GM12878 (cell line): ENCODE measurements at regions not wholly inside any gene's neighbourhood (a gene's known extent, or its start where the extent isn't known, plus 50 kb on each side); places are given as distances from the start of the nearest gene placed in this dataset.

ENCODE experiments used
- ATF2 ChIP-seq: IDR thresholded peaks from 2 replicates; pipeline ENCODE4 v1.6.1; 2012; ENCODE audit warnings: low read length, inconsistent platforms
- CBX3 ChIP-seq: fragments of 200-600 bp; sonication (generic); IDR thresholded peaks from 2 replicates; pipeline ENCODE4 v1.6.1; 2016; ENCODE audit warnings: low read depth, borderline replicate concordance
- EP300 ChIP-seq, 2 experiments: fragments of 150-350 bp in 1 of 2; IDR thresholded peaks; 2 replicates each; pipeline ENCODE4 v1.6.1; 2011 to 2012; ENCODE audit warnings: low read depth in 2 of 2, low read length in 2 of 2, borderline replicate concordance in 1 of 2, improper control_type of control experiment in 1 of 2, inconsistent platforms in 1 of 2; ENCODE audit not compliant: control insufficient read depth in 1 of 2
- GABPA ChIP-seq: IDR thresholded peaks from 2 replicates; pipeline ENCODE4 v1.6.1; 2014; ENCODE audit warnings: antibody characterized with exemption, low read depth, mild to moderate bottlenecking, inconsistent platforms
- HDAC6 ChIP-seq: fragments of 200-600 bp; sonication (generic); IDR thresholded peaks from one replicate; pipeline ENCODE4 v1.8.0; 2017; ENCODE audit warnings: antibody characterized with exemption; ENCODE audit not compliant: unreplicated experiment
- MTA3 ChIP-seq: IDR thresholded peaks from 2 replicates; pipeline ENCODE4 v1.6.1; 2012; ENCODE audit warnings: low read length, inconsistent platforms, borderline replicate concordance
- MXI1 ChIP-seq: fragments of 150-350 bp; IDR thresholded peaks from 2 replicates; pipeline ENCODE4 v1.6.1; 2011; ENCODE audit warnings: low read depth, mild to moderate bottlenecking, inconsistent platforms, low read length, improper control_type of control experiment
- POLR2A ChIP-seq: IDR thresholded peaks from 2 replicates; pipeline ENCODE4 v1.6.1; 2011; ENCODE audit warnings: low read depth, mild to moderate bottlenecking, low read length
- POLR2AphosphoS5 ChIP-seq: IDR thresholded peaks from 2 replicates; pipeline ENCODE4 v1.6.1; 2011; ENCODE audit warnings: mild to moderate bottlenecking, low read length, inconsistent platforms
- SRF ChIP-seq, 2 experiments: IDR thresholded peaks; 2 replicates each; pipeline ENCODE4 v1.6.1; 2011; ENCODE audit warnings: low read depth in 2 of 2, low read length in 2 of 2, mild to moderate bottlenecking in 1 of 2, moderate library complexity in 1 of 2
- SUZ12 ChIP-seq: fragments of 200-600 bp; sonication (generic); IDR thresholded peaks from one replicate; pipeline ENCODE4 v1.6.1; 2018; ENCODE audit warnings: antibody characterized with exemption, mild to moderate bottlenecking; ENCODE audit not compliant: unreplicated experiment
- USF2 ChIP-seq: IDR thresholded peaks from 2 replicates; pipeline ENCODE4 v1.6.1; 2011; ENCODE audit warnings: low read depth, low read length, improper control_type of control experiment, borderline replicate concordance
- ZNF274 ChIP-seq: IDR thresholded peaks from one replicate; pipeline ENCODE4 v1.8.0; 2011; ENCODE audit not compliant: insufficient read length, insufficient read depth
- TF ChIP-seq, protein P1 (sequence below), 3 experiments: IDR thresholded peaks in 2 of 3; conservative IDR thresholded peaks in 1 of 3; 2 replicates each; pipeline ENCODE4 v1.5.1; 2011; ENCODE audit warnings: low read depth in 3 of 3, low read length in 3 of 3, mild to moderate bottlenecking in 3 of 3, control low read depth in 2 of 3, moderate library complexity in 2 of 3, inconsistent platforms in 1 of 3, mixed read lengths in 1 of 3; ENCODE audit not compliant: control insufficient read depth in 2 of 3, insufficient read depth in 1 of 3; ENCODE audit errors: extremely low read depth in 1 of 3

GRCh38 chr6:139881728-139882211, 507.3 kb upstream of the CITED2 start:
- TF ChIP-seq MXI1 (no peak), POLR2AphosphoS5 (no peak), ATF2 (no peak), GABPA (no peak), USF2 (no peak), HDAC6 (no peak), POLR2A (no peak), CBX3 (no peak), EP300 (IDR thresholded peaks at IDR 0.05; ENCODE audit: borderline replicate concordance in 1 of 2, control insufficient read depth in 1 of 2, low read depth in 2 of 2, low read length in 2 of 2) (no peak), SUZ12 (no peak), ZNF274 (no peak), MTA3 (no peak), SRF (IDR thresholded peaks at IDR 0.05; ENCODE audit: low read depth in 2 of 2, low read length in 2 of 2) (no peak)
- TF ChIP-seq, protein P1, sequence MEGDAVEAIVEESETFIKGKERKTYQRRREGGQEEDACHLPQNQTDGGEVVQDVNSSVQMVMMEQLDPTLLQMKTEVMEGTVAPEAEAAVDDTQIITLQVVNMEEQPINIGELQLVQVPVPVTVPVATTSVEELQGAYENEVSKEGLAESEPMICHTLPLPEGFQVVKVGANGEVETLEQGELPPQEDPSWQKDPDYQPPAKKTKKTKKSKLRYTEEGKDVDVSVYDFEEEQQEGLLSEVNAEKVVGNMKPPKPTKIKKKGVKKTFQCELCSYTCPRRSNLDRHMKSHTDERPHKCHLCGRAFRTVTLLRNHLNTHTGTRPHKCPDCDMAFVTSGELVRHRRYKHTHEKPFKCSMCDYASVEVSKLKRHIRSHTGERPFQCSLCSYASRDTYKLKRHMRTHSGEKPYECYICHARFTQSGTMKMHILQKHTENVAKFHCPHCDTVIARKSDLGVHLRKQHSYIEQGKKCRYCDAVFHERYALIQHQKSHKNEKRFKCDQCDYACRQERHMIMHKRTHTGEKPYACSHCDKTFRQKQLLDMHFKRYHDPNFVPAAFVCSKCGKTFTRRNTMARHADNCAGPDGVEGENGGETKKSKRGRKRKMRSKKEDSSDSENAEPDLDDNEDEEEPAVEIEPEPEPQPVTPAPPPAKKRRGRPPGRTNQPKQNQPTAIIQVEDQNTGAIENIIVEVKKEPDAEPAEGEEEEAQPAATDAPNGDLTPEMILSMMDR (IDR thresholded peaks at IDR 0.05 in 2 of 3, conservative IDR thresholded peaks at IDR 0.05 in 1 of 3; ENCODE audit: control insufficient read depth in 2 of 3, extremely low read depth in 1 of 3, insufficient read depth in 1 of 3, low read depth in 3 of 3, low read length in 3 of 3): peak; percentile 46 to 56 (median 55)
